PC-9 (cell line): ENCODE measurements at regions not wholly inside any gene's neighbourhood (a gene's known extent, or its start where the extent isn't known, plus 50 kb on each side); places are given as distances from the start of the nearest gene placed in this dataset.

Source experiments
- BruUV-seq: library from RNA; stranded (reverse); fragments of 400-500 nt; replicated peaks from 2 replicates; lab custom pipeline; 2021; lab: Mats Ljungman, UMichigan
- CTCF ChIA-PET: fragments of 300-600 bp; sonication (Branson Sonifier 250); formaldehyde crosslinking; loops from one replicate; lab custom pipeline; 2022; ENCODE audit warnings: antibody characterized with exemption; lab: Charles Lee
- POLR2A ChIA-PET: fragments of 300-600 bp; sonication (Branson Sonifier 250); formaldehyde crosslinking; loops from one replicate; lab custom pipeline; 2022; ENCODE audit warnings: antibody characterized with exemption; ENCODE audit not compliant: unreplicated experiment; lab: Charles Lee
- DNase-seq, 2 experiments: peaks; one replicate each; pipeline versions ENCODE4 v3.0.0 to v3.0.0-alpha.2; 2015 to 2022; ENCODE audit warnings: mixed read lengths in 1 of 2
- H2AFZ ChIP-seq: fragments of 200-600 bp; sonication (generic); 2 replicates; pipeline ENCODE4 v1.8.1; 2017; ENCODE audit warnings: antibody characterized with exemption
- H3F3A ChIP-seq: fragments of 200-600 bp; sonication (generic); 2 replicates; pipeline ENCODE4 v1.8.1; 2017; ENCODE audit warnings: antibody characterized with exemption, mild to moderate bottlenecking, low read depth; ENCODE audit not compliant: insufficient read depth
- H3K27ac ChIP-seq: fragments of 200-600 bp; sonication (generic); 2 replicates; pipeline ENCODE4 v1.6.1; 2016; ENCODE audit warnings: mixed run types
- H3K27me3 ChIP-seq: fragments of 200-600 bp; sonication (generic); 2 replicates; pipeline ENCODE4 v1.6.1; 2016; ENCODE audit warnings: low read depth, mixed run types; ENCODE audit not compliant: insufficient read depth
- H3K36me3 ChIP-seq: fragments of 200-600 bp; sonication (generic); 2 replicates; pipeline ENCODE4 v1.6.1; 2016; ENCODE audit warnings: low read depth, mixed run types
- H3K4me1 ChIP-seq: fragments of 200-600 bp; sonication (generic); replicated peaks from 2 replicates; pipeline ENCODE4 v1.6.1; 2016; ENCODE audit warnings: mixed run types; ENCODE audit not compliant: insufficient read depth
- H3K4me2 ChIP-seq: fragments of 200-600 bp; sonication (generic); 2 replicates; pipeline ENCODE4 v1.6.1; 2017; ENCODE audit warnings: mixed run types
- H3K4me3 ChIP-seq: fragments of 200-600 bp; sonication (generic); 2 replicates; pipeline ENCODE4 v1.6.1; 2016; ENCODE audit warnings: mixed run types
- H3K79me2 ChIP-seq: fragments of 200-600 bp; sonication (generic); 2 replicates; pipeline ENCODE4 v1.6.1; 2017; ENCODE audit warnings: low read depth, mixed run types
- H3K9me2 ChIP-seq: fragments of 200-600 bp; sonication (generic); 2 replicates; pipeline ENCODE4 v1.8.1; 2017; ENCODE audit warnings: mild to moderate bottlenecking; ENCODE audit not compliant: insufficient read depth
- H3K9me3 ChIP-seq: fragments of 200-600 bp; sonication (generic); 2 replicates; pipeline ENCODE4 v1.8.1; 2016; ENCODE audit warnings: low read depth; ENCODE audit not compliant: insufficient read depth
- H4K20me1 ChIP-seq: fragments of 200-600 bp; sonication (generic); 2 replicates; pipeline ENCODE4 v1.8.1; 2017; ENCODE audit not compliant: insufficient read depth
- CTCF ChIP-seq: fragments of 200-600 bp; sonication (generic); conservative IDR thresholded peaks from 2 replicates; pipeline ENCODE4 v1.6.1; 2017; ENCODE audit warnings: mixed run types, antibody characterized with exemption, mild to moderate bottlenecking, moderate library complexity
- EZH2 ChIP-seq: fragments of 200-600 bp; sonication (generic); IDR thresholded peaks from 2 replicates; pipeline ENCODE4 v1.8.0; 2017; ENCODE audit warnings: antibody characterized with exemption, low read depth
- intact Hi-C: fragments of 100-400 bp; cut with micrococcal nuclease; formaldehyde crosslinking; loops from one replicate; pipeline ENCODE4 v1.10.0; 2022; ENCODE audit not compliant: unreplicated experiment

- BruUV-seq: no TSS peak
- Histone ChIP-seq H3K9me2 (no peaks in the 10 kb centered on the region), H3K4me3 (no peak overlapping the region), H3K4me2 (no peak overlapping the region), H3F3A (no peaks in the 10 kb centered on the region), H2AFZ (no peak overlapping the region), H3K27me3 (no peaks in the 10 kb centered on the region), H4K20me1 (no peaks in the 10 kb centered on the region), H3K79me2 (no peaks in the 10 kb centered on the region), H3K4me1 (no peaks in the 10 kb centered on the region), H3K27ac (no peak overlapping the region), H3K9me3 (no peaks in the 10 kb centered on the region), H3K36me3 (no peaks in the 10 kb centered on the region)
- DNase-seq: no peak
- ChIA-PET POLR2A (no interaction called here), CTCF (no interaction called here)
- intact Hi-C loops: no loop called here
- no peak for TF ChIP-seq EZH2
- no peak for TF ChIP-seq CTCF
Measured at GRCh38 chr6:86154852-86155251, 512.2 kb upstream of the SYNCRIP start.

GRCh38 chr6:86153521-86153920, 510.8 kb upstream of the SYNCRIP start:
- Histone ChIP-seq H3K27me3 (no peaks in the 10 kb centered on the region), H3K4me3 (no peak overlapping the region), H2AFZ (no peak overlapping the region), H4K20me1 (no peaks in the 10 kb centered on the region), H3K4me1 (no peaks in the 10 kb centered on the region), H3F3A (no peaks in the 10 kb centered on the region), H3K4me2 (no peak overlapping the region), H3K79me2 (no peaks in the 10 kb centered on the region), H3K36me3 (no peaks in the 10 kb centered on the region), H3K27ac (no peak overlapping the region), H3K9me3 (no peaks in the 10 kb centered on the region), H3K9me2 (no peaks in the 10 kb centered on the region)
- no peak for DNase-seq
- intact Hi-C loops: no loop called here
- CTCF ChIA-PET: no interaction called here
- BruUV-seq: no TSS peak
- POLR2A ChIA-PET: no interaction called here
- TF ChIP-seq EZH2: no peak
- TF ChIP-seq CTCF: no peak

GRCh38 chr6:86152546-86152945, 509.9 kb upstream of the SYNCRIP start:
- no peaks in the 10 kb centered on the region for H3K9me2 ChIP-seq
- ChIA-PET POLR2A (no interaction called here), CTCF (no interaction called here)
- no peaks in the 10 kb centered on the region for H3K4me1 ChIP-seq
- BruUV-seq: no TSS peak
- no peaks in the 10 kb centered on the region for H3K79me2 ChIP-seq
- no peaks in the 10 kb centered on the region for H3K36me3 ChIP-seq
- H3K27ac ChIP-seq: no peak overlapping the region
- H3F3A ChIP-seq: no peaks in the 10 kb centered on the region
- TF ChIP-seq CTCF: no peak
- H3K9me3 ChIP-seq: no peaks in the 10 kb centered on the region
- H2AFZ ChIP-seq: no peak overlapping the region
- H3K4me2 ChIP-seq: no peak overlapping the region
- no peak for DNase-seq
- H4K20me1 ChIP-seq: no peaks in the 10 kb centered on the region
- intact Hi-C loops: no loop called here
- no peaks in the 10 kb centered on the region for H3K27me3 ChIP-seq
- H3K4me3 ChIP-seq: no peak overlapping the region
